ENCODE measurements at regions not wholly inside any gene's neighbourhood (a gene's known extent, or its start where the extent isn't known, plus 50 kb on each side); places are given as distances from the start of the nearest gene placed in this dataset.

DNA sequence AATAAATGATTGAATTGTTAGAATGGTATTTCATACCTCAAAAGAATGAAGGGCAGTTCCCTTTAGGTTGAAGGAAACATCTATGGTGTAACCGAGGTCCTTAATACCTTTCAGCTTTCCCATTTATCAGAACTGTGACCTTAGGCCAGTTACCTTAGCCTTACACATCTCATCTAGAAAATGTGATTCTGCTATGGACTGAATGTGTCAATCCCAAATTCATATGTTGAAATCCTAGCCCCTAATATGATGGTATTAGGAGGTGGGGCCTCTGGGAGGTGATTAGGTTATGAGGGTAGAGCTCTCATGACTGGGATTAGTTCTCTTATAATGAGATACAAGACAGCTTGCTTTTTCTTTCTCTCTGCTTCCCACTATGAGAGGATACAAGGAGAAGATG, 441.9 kb downstream of the PLK2 start:
- TF ChIP-seq, protein P1, sequence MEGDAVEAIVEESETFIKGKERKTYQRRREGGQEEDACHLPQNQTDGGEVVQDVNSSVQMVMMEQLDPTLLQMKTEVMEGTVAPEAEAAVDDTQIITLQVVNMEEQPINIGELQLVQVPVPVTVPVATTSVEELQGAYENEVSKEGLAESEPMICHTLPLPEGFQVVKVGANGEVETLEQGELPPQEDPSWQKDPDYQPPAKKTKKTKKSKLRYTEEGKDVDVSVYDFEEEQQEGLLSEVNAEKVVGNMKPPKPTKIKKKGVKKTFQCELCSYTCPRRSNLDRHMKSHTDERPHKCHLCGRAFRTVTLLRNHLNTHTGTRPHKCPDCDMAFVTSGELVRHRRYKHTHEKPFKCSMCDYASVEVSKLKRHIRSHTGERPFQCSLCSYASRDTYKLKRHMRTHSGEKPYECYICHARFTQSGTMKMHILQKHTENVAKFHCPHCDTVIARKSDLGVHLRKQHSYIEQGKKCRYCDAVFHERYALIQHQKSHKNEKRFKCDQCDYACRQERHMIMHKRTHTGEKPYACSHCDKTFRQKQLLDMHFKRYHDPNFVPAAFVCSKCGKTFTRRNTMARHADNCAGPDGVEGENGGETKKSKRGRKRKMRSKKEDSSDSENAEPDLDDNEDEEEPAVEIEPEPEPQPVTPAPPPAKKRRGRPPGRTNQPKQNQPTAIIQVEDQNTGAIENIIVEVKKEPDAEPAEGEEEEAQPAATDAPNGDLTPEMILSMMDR (IDR thresholded peaks at IDR 0.05): no peak
- TF ChIP-seq POLR2A (IDR thresholded peaks at IDR 0.05): no peak
- no peak for TF ChIP-seq POLR2AphosphoS5 (IDR thresholded peaks at IDR 0.05)

Measured in breast epithelium (tissue), 3 donors.